GM19239 (cell line): ENCODE measurements at regions not wholly inside any gene's neighbourhood (a gene's known extent, or its start where the extent isn't known, plus 50 kb on each side); places are given as distances from the start of the nearest gene placed in this dataset.

Experiments
- DNase-seq: peaks from one replicate; pipeline ENCODE4 v3.0.0; 2011; ENCODE audit warnings: low spot score; ENCODE audit not compliant: insufficient read length
- FAIRE-seq: peaks from 2 replicates; lab custom pipeline; 2011; peaks lifted over from hg19 to GRCh38; lab: Jason Lieb, UNC

GRCh38 chr6:108734271-108734922 lies 113.8 kb upstream of the ARMC2 start:
- no peak for FAIRE-seq
- no peak for DNase-seq

- FAIRE-seq (no peak), DNase-seq (no peak)
Measured at GRCh38 chr6:108735310-108736001, 112.8 kb upstream of the ARMC2 start.

DNA sequence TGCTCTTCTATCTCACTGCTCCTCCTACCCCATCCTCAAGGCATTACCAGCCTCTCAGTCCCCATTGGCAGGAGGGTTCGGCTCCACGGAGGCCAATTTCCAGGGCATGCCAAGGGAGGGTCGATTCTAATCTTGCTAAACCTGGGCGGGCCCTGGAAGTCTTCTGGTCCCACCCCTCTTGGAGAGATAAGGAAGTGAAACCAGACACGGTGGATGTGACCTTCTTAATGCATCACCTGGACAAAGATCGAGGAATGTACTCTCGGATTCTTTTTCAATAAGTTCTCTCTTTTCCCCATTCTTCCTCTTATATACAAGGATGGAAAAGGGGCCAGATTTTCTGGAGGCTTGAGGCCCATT lies 112.2 kb upstream of the ARMC2 start:
- FAIRE-seq (no peak), DNase-seq (no peak)

- DNase-seq = no peak
- FAIRE-seq = no peak
Measured at GRCh38 chr6:108736832-108737231, 111.4 kb upstream of the ARMC2 start.

GRCh38 chr6:108737594-108738546 lies 110.4 kb upstream of the ARMC2 start:
- no peak for FAIRE-seq
- DNase-seq = no peak

- no peak for FAIRE-seq
- DNase-seq = no peak
Measured at GRCh38 chr6:108738684-108739416, 109.4 kb upstream of the ARMC2 start.

DNA sequence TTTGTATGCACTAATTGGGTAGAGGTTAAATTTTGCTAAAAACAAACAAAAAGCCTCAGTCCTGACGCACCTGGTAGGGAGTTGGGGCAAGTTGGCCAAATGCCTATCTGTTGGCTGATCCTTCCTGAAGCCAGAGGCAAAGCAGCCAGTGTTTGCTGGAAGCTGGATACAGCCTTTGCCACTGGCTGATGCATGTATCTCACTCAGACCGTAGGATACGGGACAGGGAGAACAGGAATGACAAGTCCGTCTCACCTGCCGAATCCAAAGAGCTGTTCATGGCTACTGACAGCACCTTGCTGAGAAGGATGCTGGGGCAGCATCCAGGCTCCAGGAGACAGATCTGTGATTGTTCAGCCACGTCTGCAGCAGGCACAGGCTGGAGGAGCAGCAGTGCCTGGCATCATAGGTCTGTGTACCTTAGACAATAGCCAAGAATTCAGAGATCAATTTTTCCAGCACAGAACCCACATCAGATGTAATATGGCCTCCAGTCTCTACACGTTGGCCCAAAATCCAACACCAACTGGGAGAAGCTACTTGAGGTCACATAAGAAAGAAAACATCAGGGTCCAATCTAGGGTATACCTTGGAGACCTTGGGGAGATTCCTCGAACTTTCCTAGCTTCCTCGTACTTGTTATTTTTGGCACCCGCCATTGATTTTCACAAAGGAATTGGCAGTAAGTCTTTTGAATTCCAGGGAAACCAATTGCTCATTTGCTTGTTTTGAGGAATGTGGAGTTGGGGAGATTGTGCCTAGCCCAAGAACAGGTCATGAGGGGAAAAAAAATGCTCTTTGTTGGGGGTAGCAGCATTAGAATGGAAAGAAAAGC lies 108.5 kb upstream of the ARMC2 start:
- DNase-seq (no peak), FAIRE-seq (no peak)

DNA sequence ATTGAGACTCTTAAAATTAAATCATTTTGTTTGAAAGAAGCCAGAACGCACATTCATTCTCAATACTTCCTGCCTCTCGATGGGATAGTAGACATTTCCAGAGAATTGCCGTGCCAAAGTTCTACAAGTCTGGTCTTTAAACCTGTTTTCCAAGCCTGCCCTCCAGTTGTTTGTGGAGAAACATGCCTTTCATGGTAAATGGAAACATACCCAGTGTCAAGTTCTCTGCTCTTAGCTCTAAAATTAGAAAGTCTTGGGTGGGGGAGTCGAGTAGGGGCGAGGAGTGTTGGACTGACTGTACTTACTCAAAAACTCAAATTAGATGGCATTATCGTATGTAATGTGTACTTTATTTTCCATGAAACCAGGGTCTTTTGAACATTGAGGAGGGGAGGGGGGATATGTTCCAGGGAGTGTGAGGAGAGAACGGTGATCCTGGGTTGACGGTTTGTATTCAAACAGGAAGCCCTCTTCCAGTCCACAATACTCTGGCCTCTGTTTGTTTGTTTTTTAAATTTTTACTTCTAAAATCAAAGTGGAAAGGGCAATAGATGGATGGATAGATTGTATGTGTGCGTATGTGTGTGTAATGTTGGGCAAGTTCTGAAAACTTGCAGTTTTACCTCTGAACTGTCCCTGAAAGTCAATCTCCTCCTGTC lies 106.8 kb upstream of the ARMC2 start:
- FAIRE-seq (no peak), DNase-seq (no peak)

GRCh38 chr6:108742041-108742440 lies 106.2 kb upstream of the ARMC2 start:
- FAIRE-seq = no peak
- DNase-seq = no peak

DNA sequence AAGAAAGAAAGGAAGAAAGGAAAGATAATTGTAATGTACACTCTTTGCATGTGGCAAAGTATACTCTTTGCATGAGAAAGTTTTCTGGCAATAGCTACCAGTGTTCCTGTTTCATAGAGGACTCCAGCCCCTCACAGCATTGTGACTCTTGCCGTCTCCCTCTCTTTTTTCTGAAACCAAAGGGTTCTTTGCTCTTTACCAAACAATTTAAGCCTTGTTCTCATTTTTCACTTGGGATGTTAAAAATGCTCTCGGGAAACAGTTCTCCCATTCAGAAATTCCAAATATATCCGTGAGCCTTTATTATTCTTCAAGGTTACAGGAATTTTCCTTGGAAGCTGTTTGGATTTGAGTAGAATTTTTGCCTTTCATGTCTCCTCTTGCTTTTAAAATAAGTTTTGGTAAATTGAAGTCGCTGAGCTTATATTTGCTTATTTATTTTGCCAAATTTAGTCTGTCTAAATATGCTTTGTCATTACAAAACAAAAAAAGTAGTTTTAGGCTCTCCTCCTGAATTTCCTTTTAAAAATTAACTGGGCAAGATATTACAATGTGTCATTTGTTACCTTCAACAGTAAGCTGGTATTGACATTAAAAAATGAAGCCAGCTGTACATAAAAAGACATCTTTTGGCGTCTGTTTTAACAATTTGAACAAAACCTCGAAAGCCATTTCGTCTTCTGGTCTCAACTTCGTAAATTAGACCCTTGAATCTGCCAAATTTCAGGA lies 103.8 kb upstream of the ARMC2 start:
- no peak for FAIRE-seq

GRCh38 chr6:108744996-108745395 lies 103.2 kb upstream of the ARMC2 start:
- FAIRE-seq = no peak

More for the DNA sequence above, 103.8 kb upstream of the ARMC2 start:
- no peak for DNase-seq

GRCh38 chr6:108745664-108746336 lies 102.4 kb upstream of the ARMC2 start:
- DNase-seq (no peak), FAIRE-seq (no peak)

More at GRCh38 chr6:108744996-108745395, 103.2 kb upstream of the ARMC2 start:
- DNase-seq = no peak

DNA sequence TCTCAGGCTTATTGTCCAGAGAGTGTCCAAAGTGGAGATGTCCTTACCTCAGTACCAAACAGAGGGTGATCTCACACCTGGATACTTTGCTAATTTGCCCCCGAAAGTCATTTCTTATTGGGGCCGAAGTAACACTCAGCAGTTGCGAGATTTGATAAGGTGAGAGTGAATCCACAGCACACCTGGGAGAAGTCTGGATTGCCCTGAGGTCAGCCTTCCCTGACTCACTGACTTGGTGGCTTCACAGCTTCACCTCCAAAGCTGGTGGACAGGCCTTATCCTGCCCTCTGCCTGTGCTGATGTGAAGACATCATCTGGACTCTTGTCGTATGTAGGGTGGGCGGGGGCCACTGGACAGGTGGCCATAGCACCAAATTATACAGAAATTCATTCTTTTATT lies 101.9 kb upstream of the ARMC2 start:
- DNase-seq = no peak
- no peak for FAIRE-seq

DNA sequence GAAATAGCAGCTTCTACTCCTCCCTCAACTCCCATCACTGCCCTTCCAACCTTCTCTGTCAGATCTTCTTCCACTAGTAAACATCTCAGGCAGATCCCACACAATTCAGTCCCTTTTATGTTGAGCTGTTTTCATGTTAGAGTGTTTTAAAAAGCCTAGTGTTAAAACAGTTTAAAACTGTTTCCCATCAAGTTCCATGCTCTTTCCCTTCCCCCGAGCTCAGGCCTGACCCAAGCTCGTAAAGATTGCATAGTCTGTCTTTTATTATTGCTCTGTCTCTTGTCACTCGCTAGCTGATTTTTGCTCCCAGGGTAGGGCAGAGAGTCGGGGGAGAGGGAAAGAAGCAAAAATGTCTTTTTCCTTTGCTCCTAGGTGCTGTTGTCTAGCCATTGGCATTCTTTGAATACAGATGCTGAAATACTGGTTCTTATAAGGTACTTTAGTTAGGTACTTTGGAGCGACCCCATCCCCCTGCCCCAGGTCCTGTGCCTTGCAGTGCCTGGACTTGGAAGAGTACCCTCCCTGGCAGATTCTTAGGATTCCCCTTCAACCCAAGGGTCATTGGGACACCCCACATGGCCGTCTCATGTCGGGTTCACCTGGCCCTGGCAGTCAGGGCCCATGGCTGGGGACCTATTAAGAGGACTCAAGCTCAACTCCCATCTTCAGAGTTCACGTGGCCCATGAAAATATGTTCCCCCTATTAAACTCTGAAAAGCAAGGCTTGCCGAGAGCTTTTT lies 101.2 kb upstream of the ARMC2 start:
- FAIRE-seq (no peak), DNase-seq (no peak)

DNA sequence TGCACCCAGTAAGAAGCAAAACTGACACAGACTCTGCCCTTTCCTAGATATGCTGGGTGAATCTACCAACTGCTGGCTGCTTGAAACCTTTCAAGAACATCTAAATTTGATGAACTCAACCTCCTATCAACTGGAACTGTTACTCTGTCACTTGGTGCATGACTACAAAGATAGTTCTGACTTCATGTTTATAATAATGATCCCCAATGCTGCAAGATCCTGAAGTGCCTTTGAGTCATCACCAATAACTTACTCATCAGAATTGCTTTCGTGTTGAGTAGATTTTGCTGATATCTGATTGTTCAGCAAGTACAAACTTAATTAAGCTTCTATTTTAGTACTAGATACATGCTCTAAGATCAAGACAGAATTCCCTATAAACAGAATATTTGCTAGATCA lies 100.2 kb upstream of the ARMC2 start:
- DNase-seq = no peak
- no peak for FAIRE-seq

DNA sequence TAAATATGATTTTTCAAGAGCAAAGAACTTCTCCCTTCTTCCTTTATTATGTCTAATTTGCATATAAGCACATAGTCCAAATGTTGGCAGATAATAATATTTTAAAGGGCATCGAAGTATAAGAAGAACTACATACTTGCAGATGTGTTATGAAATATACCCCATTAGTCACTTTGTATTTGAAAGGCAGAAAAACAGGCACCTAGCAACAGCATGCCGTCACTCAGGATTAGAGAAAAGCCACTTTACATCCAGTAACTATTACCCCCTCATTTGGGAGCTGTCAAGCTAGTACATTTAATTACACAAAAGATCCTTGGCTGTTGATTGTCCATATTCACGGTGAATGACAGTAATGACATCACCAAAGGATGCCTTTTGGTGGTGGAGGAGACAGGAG lies 99.3 kb upstream of the ARMC2 start:
- DNase-seq = no peak
- FAIRE-seq = no peak

DNA sequence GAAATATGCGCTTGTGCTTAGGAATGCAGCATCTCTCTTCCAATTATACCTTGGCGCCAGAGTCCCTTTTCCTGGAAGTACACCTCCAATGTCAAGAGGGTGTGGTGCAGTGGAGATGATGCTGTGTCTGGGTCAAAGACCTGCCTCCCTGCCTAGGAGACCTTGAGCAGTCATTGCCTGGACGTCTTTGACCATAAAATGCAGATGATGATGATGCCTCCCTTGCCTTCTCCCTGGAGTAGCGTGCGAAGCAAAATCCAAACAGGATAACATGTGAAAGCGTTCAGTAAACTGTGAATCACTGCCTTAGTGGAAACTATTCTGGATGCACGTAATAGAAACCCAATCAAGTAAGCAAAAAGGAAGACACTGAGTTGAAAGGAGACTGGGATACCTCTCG lies 97.4 kb upstream of the ARMC2 start:
- DNase-seq = no peak
- FAIRE-seq = no peak
